ENCODE measurements at regions not wholly inside any gene's neighbourhood (a gene's known extent, or its start where the extent isn't known, plus 50 kb on each side); places are given as distances from the start of the nearest gene placed in this dataset.

GRCh38 chr13:59332966-59333365 is 830.8 kb downstream of the DIAPH3 start:
- H3K4me2 ChIP-seq (ENCODE audit: low read length) = no peak overlapping the region
- no peaks in the 10 kb centered on the region for H4K20me1 ChIP-seq (ENCODE audit: insufficient read depth)
- H3K9me3 ChIP-seq (ENCODE audit: low read length) = no peaks in the 10 kb centered on the region
- H3K36me3 ChIP-seq (ENCODE audit: insufficient read depth, low read length) = no peaks in the 10 kb centered on the region
- no peak overlapping the region for H3K9ac ChIP-seq (ENCODE audit: low read length)
- no peaks in the 10 kb centered on the region for H3F3A ChIP-seq (ENCODE audit: insufficient read depth, low read length, poor library complexity, severe bottlenecking)
- no peaks in the 10 kb centered on the region for H3K79me2 ChIP-seq (replicated peaks; ENCODE audit: insufficient read depth, low read length)
- H3K27ac ChIP-seq (ENCODE audit: low read length) = no peak overlapping the region
- H3K4me3 ChIP-seq (ENCODE audit: low read length) = no peak overlapping the region
- no peaks in the 10 kb centered on the region for H3K9me2 ChIP-seq (ENCODE audit: insufficient read depth, low read length)
- H3K27me3 ChIP-seq (ENCODE audit: insufficient read depth, low read depth, low read length) = no peaks in the 10 kb centered on the region
- no peak overlapping the region for H2AFZ ChIP-seq (ENCODE audit: low read depth, low read length)
- no peak for TF ChIP-seq SMC3 (conservative IDR thresholded peaks at IDR 0.05; ENCODE audit: poor library complexity)
- no peak for TF ChIP-seq EP300 (conservative IDR thresholded peaks at IDR 0.05; ENCODE audit: poor library complexity, severe bottlenecking)
- TF ChIP-seq, protein P1, sequence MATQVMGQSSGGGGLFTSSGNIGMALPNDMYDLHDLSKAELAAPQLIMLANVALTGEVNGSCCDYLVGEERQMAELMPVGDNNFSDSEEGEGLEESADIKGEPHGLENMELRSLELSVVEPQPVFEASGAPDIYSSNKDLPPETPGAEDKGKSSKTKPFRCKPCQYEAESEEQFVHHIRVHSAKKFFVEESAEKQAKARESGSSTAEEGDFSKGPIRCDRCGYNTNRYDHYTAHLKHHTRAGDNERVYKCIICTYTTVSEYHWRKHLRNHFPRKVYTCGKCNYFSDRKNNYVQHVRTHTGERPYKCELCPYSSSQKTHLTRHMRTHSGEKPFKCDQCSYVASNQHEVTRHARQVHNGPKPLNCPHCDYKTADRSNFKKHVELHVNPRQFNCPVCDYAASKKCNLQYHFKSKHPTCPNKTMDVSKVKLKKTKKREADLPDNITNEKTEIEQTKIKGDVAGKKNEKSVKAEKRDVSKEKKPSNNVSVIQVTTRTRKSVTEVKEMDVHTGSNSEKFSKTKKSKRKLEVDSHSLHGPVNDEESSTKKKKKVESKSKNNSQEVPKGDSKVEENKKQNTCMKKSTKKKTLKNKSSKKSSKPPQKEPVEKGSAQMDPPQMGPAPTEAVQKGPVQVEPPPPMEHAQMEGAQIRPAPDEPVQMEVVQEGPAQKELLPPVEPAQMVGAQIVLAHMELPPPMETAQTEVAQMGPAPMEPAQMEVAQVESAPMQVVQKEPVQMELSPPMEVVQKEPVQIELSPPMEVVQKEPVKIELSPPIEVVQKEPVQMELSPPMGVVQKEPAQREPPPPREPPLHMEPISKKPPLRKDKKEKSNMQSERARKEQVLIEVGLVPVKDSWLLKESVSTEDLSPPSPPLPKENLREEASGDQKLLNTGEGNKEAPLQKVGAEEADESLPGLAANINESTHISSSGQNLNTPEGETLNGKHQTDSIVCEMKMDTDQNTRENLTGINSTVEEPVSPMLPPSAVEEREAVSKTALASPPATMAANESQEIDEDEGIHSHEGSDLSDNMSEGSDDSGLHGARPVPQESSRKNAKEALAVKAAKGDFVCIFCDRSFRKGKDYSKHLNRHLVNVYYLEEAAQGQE (IDR thresholded peaks at IDR 0.05; ENCODE audit: borderline replicate concordance) = no peak
- no peak for TF ChIP-seq CTCF (IDR thresholded peaks at IDR 0.05; ENCODE audit: poor library complexity, severe bottlenecking)
- TF ChIP-seq MXI1 (conservative IDR thresholded peaks at IDR 0.05; ENCODE audit: poor library complexity, severe bottlenecking) = no peak
- no peak for TF ChIP-seq EZH2 (IDR thresholded peaks at IDR 0.05; ENCODE audit: borderline replicate concordance, insufficient read depth, low read length, poor library complexity, severe bottlenecking)
- no peak for TF ChIP-seq TAF1 (IDR thresholded peaks at IDR 0.05; ENCODE audit: low read depth)
- no peak for TF ChIP-seq POLR2AphosphoS5 (IDR thresholded peaks at IDR 0.05)
- no peak for TF ChIP-seq RAD21 (conservative IDR thresholded peaks at IDR 0.05)

DNA sequence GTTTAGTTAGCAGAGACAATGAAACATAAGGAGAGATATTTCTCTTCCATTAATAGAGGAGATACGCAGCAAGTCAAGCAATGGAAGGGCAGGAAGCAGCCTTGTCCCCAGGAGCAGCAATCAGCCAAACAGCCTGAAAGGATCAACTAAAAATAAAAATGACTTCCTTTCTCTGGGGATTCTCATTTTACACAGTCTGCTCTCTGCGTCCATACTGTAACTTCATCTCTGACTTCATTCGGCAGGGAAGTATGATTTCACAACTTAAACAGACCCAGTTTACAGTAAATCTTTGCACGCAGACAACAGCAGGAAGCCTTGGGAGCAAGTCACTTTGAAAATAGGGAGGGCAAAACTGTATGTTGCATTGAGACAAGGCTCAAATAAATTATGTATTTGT is 826.7 kb downstream of the DIAPH3 start:
- H4K20me1 ChIP-seq (ENCODE audit: insufficient read depth) = no peaks in the 10 kb centered on the region
- no peak for TF ChIP-seq RAD21 (conservative IDR thresholded peaks at IDR 0.05)
- TF ChIP-seq SMC3 (conservative IDR thresholded peaks at IDR 0.05; ENCODE audit: poor library complexity) = no peak
- TF ChIP-seq EP300 (conservative IDR thresholded peaks at IDR 0.05; ENCODE audit: poor library complexity, severe bottlenecking) = no peak
- TF ChIP-seq MXI1 (conservative IDR thresholded peaks at IDR 0.05; ENCODE audit: poor library complexity, severe bottlenecking) = no peak
- TF ChIP-seq, protein P1 (IDR thresholded peaks at IDR 0.05; ENCODE audit: borderline replicate concordance) = no peak
- no peak overlapping the region for H2AFZ ChIP-seq (ENCODE audit: low read depth, low read length)

More for the DNA sequence above, 826.7 kb downstream of the DIAPH3 start:
- no peaks in the 10 kb centered on the region for H3K9me2 ChIP-seq (ENCODE audit: insufficient read depth, low read length)
- no peaks in the 10 kb centered on the region for H3K27me3 ChIP-seq (ENCODE audit: insufficient read depth, low read depth, low read length)
- no peak overlapping the region for H3K4me2 ChIP-seq (ENCODE audit: low read length)
- H3F3A ChIP-seq (ENCODE audit: insufficient read depth, low read length, poor library complexity, severe bottlenecking) = no peaks in the 10 kb centered on the region
- no peaks in the 10 kb centered on the region for H3K79me2 ChIP-seq (replicated peaks; ENCODE audit: insufficient read depth, low read length)
- no peaks in the 10 kb centered on the region for H3K36me3 ChIP-seq (ENCODE audit: insufficient read depth, low read length)
- no peak overlapping the region for H3K4me3 ChIP-seq (ENCODE audit: low read length)
- no peaks in the 10 kb centered on the region for H3K9me3 ChIP-seq (ENCODE audit: low read length)
- no peak overlapping the region for H3K27ac ChIP-seq (ENCODE audit: low read length)
- H3K9ac ChIP-seq (ENCODE audit: low read length) = no peak overlapping the region
